HCT116 (cell line): ENCODE measurements at regions not wholly inside any gene's neighbourhood (a gene's known extent, or its start where the extent isn't known, plus 50 kb on each side); places are given as distances from the start of the nearest gene placed in this dataset.

ENCODE experiments used
- CEBPB ChIP-seq: IDR thresholded peaks from 2 replicates; pipeline ENCODE4 v1.6.1; 2012; ENCODE audit warnings: low read depth
- CTCF ChIP-seq, 3 experiments: fragments of 200-600 bp in 1 of 3; sonication (generic) in 1 of 3; IDR thresholded peaks in 2 of 3; conservative IDR thresholded peaks in 1 of 3; 2 replicates each; pipeline ENCODE4 v1.5.1; 2012 to 2017; ENCODE audit warnings: low read depth in 2 of 3, low read length in 2 of 3, antibody characterized with exemption in 1 of 3, borderline replicate concordance in 1 of 3, control low read depth in 1 of 3, mild to moderate bottlenecking in 1 of 3, mixed read lengths in 1 of 3, mixed run types in 1 of 3, moderate library complexity in 1 of 3; ENCODE audit not compliant: insufficient read depth in 1 of 3
- EGR1 ChIP-seq: IDR thresholded peaks from 2 replicates; pipeline ENCODE4 v1.6.1; 2012; ENCODE audit warnings: low read depth
- EZH2 ChIP-seq: fragments of 200-600 bp; sonication (generic); IDR thresholded peaks from 2 replicates; pipeline ENCODE4 v1.6.1; 2017; ENCODE audit warnings: antibody characterized with exemption, mixed run types
- EZH2phosphoT487 ChIP-seq: fragments of 200-600 bp; IDR thresholded peaks from 2 replicates; pipeline ENCODE4 v1.6.1; 2018; ENCODE audit warnings: antibody characterized with exemption, borderline replicate concordance
- FOSL1 ChIP-seq: IDR thresholded peaks from 2 replicates; pipeline ENCODE4 v1.6.1; 2012; ENCODE audit warnings: low read depth
- POLR2A ChIP-seq: IDR thresholded peaks from 2 replicates; pipeline ENCODE4 v1.7.0; 2011; ENCODE audit warnings: borderline replicate concordance; ENCODE audit not compliant: insufficient read depth, insufficient read length; ENCODE audit errors: extremely low read depth
- POLR2AphosphoS5 ChIP-seq: IDR thresholded peaks from 2 replicates; pipeline ENCODE4 v1.6.1; 2011; ENCODE audit warnings: mild to moderate bottlenecking, low read depth, low read length, moderate library complexity
- SIN3A ChIP-seq: IDR thresholded peaks from 2 replicates; pipeline ENCODE4 v1.6.1; 2012; ENCODE audit warnings: low read depth
- ZNF274 ChIP-seq: fragments of 200-500 bp; sonication (Bioruptor generic); IDR thresholded peaks from 2 replicates; pipeline ENCODE4 v1.6.1; 2014; ENCODE audit warnings: mild to moderate bottlenecking, low read depth, low read length, inconsistent platforms

GRCh38 chr20:7387638-7388193 is 552.5 kb downstream of the HAO1 start:
- TF ChIP-seq POLR2A (no peak), CTCF (IDR thresholded peaks at IDR 0.05 in 2 of 3, conservative IDR thresholded peaks at IDR 0.05 in 1 of 3; ENCODE audit: borderline replicate concordance in 1 of 3, insufficient read depth in 1 of 3, low read depth in 2 of 3, low read length in 2 of 3) (no peak), EZH2 (no peak), EGR1 (no peak), CEBPB (no peak), ZNF274 (no peak), EZH2phosphoT487 (no peak), SIN3A (no peak), FOSL1 (no peak), POLR2AphosphoS5 (no peak)
